ENCODE measurements at regions not wholly inside any gene's neighbourhood (a gene's known extent, or its start where the extent isn't known, plus 50 kb on each side); places are given as distances from the start of the nearest gene placed in this dataset.

DNA sequence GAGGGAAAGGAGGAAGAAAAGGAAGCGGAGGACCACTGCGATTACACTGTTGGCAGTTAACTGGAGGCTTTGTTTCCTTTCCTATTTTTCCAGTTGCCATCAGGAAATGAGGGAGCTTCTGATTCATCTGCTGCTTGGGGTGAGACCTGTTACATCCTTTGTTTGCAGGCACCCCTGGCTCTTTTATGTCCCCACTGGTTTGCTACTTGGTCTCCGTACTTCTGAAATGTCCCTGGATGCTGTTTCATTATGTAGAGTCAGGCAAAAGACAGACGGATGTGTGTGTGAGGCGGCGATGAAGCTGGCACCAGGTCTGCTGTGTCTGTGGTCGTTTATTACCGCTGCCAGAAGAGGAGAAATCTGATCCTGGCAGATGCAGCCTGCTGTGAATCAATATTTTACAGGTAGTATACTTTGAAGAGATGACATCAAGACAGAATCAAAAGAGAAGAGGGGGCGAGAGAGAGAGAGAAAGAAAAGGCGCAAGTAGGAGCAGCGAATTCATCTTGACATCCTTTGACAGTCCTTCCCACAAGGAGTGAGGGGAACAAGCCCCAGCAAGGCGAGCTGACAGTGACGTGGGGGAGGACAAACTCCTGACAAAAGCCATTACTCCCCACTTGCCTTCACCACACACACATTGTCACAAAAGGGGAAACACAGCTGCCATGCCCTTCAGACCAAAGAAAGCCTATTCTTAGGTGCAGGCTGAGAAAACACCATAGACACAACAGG lies 145.9 kb upstream of the FBXL4 start:
- peaks cover 10% of the 10 kb centered on the region for H3K27me3 Mint-ChIP-seq (ENCODE audit: low read depth)
- Histone ChIP-seq H3K23ac (ENCODE audit: insufficient read length, low read depth, low read length) (no peak overlapping the region), H2BK120ac (ENCODE audit: low read depth, low read length, poor library complexity, severe bottlenecking) (no peak overlapping the region), H3K79me2 (ENCODE audit: insufficient read depth, low read length) (no peaks in the 10 kb centered on the region), H3K14ac (ENCODE audit: insufficient read depth, low read length) (no peak overlapping the region), H2BK5ac (ENCODE audit: insufficient read length, low read length) (no peak overlapping the region), H4K8ac (replicated peaks; ENCODE audit: insufficient read length, low read depth, low read length) (no peak overlapping the region), H4K5ac (ENCODE audit: insufficient read length, low read depth, low read length) (no peak overlapping the region), H3K27ac (ENCODE audit: insufficient read length, low read depth, low read length) (no peak overlapping the region), H3K4ac (ENCODE audit: low read depth, low read length) (no peak overlapping the region), H2BK20ac (ENCODE audit: low read depth, low read length, poor library complexity, severe bottlenecking) (no peak overlapping the region), H3K4me1 (ENCODE audit: insufficient read depth, low read length) (no peaks in the 10 kb centered on the region), H2AFZ (ENCODE audit: low read length) (no peak overlapping the region), H3K18ac (ENCODE audit: insufficient read length, low read depth, low read length) (no peak overlapping the region), H4K91ac (ENCODE audit: insufficient read length, low read depth, low read length) (no peak overlapping the region), H3K4me2 (ENCODE audit: insufficient read depth, insufficient read length, low read length) (no peak overlapping the region), H3K56ac (ENCODE audit: insufficient read length, low read depth, low read length) (no peak overlapping the region), H3T11ph (ENCODE audit: low read length) (no peak overlapping the region), H3K27me3 (ENCODE audit: insufficient read depth, low read length) (no peaks in the 10 kb centered on the region), H3K23me2 (ENCODE audit: insufficient read length, low read depth, low read length, poor library complexity, severe bottlenecking) (no peaks in the 10 kb centered on the region), H2BK12ac (ENCODE audit: insufficient read length, low read depth, low read length) (no peak overlapping the region), H3K79me1 (ENCODE audit: insufficient read depth, low read depth, low read length, poor library complexity, severe bottlenecking) (no peaks in the 10 kb centered on the region), H3K9ac (ENCODE audit: extremely low read depth, insufficient read length, low read length) (no peak overlapping the region), H4K20me1 (ENCODE audit: control insufficient read depth, insufficient read depth, insufficient read length) (no peaks in the 10 kb centered on the region), H2AK5ac (ENCODE audit: insufficient read length, low read length) (no peak overlapping the region), H3K9me3 (ENCODE audit: control insufficient read depth, low read depth, low read length) (no peaks in the 10 kb centered on the region), H2BK15ac (ENCODE audit: low read depth, low read length) (no peak overlapping the region)
- 0 out of 4 replicates have a peak, but pooled peaks cover 0 to 10% of the 10 kb centered on the region in 2 experiments for H3K4me1 Mint-ChIP-seq
- TF ChIP-seq, protein P1, sequence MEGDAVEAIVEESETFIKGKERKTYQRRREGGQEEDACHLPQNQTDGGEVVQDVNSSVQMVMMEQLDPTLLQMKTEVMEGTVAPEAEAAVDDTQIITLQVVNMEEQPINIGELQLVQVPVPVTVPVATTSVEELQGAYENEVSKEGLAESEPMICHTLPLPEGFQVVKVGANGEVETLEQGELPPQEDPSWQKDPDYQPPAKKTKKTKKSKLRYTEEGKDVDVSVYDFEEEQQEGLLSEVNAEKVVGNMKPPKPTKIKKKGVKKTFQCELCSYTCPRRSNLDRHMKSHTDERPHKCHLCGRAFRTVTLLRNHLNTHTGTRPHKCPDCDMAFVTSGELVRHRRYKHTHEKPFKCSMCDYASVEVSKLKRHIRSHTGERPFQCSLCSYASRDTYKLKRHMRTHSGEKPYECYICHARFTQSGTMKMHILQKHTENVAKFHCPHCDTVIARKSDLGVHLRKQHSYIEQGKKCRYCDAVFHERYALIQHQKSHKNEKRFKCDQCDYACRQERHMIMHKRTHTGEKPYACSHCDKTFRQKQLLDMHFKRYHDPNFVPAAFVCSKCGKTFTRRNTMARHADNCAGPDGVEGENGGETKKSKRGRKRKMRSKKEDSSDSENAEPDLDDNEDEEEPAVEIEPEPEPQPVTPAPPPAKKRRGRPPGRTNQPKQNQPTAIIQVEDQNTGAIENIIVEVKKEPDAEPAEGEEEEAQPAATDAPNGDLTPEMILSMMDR (conservative IDR thresholded peaks at IDR 0.05), result no peak
- WGBS (ENCODE audit: extremely low coverage, insufficient read length, low lambda C conversion rate), result no CpG with 5 or more reads among the region's 13 CpGs
- H3K27ac Mint-ChIP-seq, result no peak overlapping the region
- DNase-seq, result no peak
- H3K9me3 Mint-ChIP-seq, result no peaks in the 10 kb centered on the region
- H3K36me3 Mint-ChIP-seq (ENCODE audit: insufficient read depth in 1 of 3, low read depth in 3 of 3), result no peaks in the 10 kb centered on the region
- no peak overlapping the region for H3K4me3 Mint-ChIP-seq
